ENCODE measurements at regions not wholly inside any gene's neighbourhood (a gene's known extent, or its start where the extent isn't known, plus 50 kb on each side); places are given as distances from the start of the nearest gene placed in this dataset.

DNA sequence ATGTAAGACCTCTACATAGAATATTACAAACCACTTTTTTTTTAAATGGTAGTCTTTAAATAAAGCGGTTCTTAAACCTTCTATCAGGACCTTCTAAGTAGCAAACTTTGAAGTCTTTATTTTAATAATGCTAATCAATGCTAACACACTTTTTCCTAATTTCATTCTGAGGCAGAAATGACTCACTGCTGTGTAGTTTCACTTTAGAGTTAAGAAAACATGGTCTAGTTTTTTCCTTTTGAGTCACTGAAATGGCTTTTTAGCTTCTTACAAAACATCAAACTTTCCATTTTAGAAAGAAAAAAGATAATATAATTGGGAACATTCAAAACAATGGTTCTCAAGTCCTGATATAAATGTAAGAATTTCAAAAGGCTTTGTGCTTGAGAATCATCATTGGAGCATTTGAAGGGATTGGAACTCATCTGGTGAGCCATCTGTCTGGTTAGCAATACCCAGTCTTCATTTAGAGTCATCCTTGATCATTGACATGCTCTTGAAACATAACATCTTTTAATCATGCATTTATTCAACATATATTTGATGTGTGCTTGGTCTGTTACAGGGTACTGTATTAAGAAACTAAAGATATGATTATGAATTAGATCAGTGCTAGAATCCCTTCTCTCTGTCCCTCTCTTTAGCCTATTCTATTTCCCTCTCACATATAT, 258.3 kb upstream of the MON1B start:
- no peaks in the 10 kb centered on the region for H3K4me1 ChIP-seq (ENCODE audit: insufficient read depth, low read length)
- no peak overlapping the region for H3K4me3 ChIP-seq (ENCODE audit: insufficient read depth, low read depth, low read length)
- no peaks in the 10 kb centered on the region for H3K79me2 ChIP-seq (ENCODE audit: insufficient read depth, low read length)
- H3K4me1 Mint-ChIP-seq (ENCODE audit: low read depth, unreplicated experiment), result no peaks in the 10 kb centered on the region
- H3K27me3 ChIP-seq (ENCODE audit: insufficient read depth, low read length), result no peaks in the 10 kb centered on the region
- H4K20me1 ChIP-seq (ENCODE audit: insufficient read depth, low read length), result no peaks in the 10 kb centered on the region
- FAIRE-seq (no peak), DNase-seq (ENCODE audit: low read depth) (peak; percentile 41)
- peak overlapping the region; percentile 47 for H3K4me2 ChIP-seq (ENCODE audit: low read length)
- H3K9me3 Mint-ChIP-seq (ENCODE audit: unreplicated experiment), result no peaks in the 10 kb centered on the region
- H3K4me3 Mint-ChIP-seq (ENCODE audit: unreplicated experiment), result no peak overlapping the region
- H2AFZ ChIP-seq (ENCODE audit: low read depth, low read length), result no peak overlapping the region
- TF ChIP-seq, protein P1, sequence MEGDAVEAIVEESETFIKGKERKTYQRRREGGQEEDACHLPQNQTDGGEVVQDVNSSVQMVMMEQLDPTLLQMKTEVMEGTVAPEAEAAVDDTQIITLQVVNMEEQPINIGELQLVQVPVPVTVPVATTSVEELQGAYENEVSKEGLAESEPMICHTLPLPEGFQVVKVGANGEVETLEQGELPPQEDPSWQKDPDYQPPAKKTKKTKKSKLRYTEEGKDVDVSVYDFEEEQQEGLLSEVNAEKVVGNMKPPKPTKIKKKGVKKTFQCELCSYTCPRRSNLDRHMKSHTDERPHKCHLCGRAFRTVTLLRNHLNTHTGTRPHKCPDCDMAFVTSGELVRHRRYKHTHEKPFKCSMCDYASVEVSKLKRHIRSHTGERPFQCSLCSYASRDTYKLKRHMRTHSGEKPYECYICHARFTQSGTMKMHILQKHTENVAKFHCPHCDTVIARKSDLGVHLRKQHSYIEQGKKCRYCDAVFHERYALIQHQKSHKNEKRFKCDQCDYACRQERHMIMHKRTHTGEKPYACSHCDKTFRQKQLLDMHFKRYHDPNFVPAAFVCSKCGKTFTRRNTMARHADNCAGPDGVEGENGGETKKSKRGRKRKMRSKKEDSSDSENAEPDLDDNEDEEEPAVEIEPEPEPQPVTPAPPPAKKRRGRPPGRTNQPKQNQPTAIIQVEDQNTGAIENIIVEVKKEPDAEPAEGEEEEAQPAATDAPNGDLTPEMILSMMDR (IDR thresholded peaks at IDR 0.05; ENCODE audit: insufficient read depth, low read depth, low read length), result no peak
- TF ChIP-seq EZH2 (IDR thresholded peaks at IDR 0.05; ENCODE audit: insufficient read depth, low read length), result no peak
- H3K27ac Mint-ChIP-seq (ENCODE audit: unreplicated experiment), result no peak overlapping the region
- no peaks in the 10 kb centered on the region for H3K36me3 Mint-ChIP-seq (ENCODE audit: low read depth, unreplicated experiment)
- no peak overlapping the region for H3K9ac ChIP-seq (ENCODE audit: low read length)
- H3K27me3 Mint-ChIP-seq (ENCODE audit: low read depth, unreplicated experiment), result no peaks in the 10 kb centered on the region
- no peaks in the 10 kb centered on the region for H3K36me3 ChIP-seq (ENCODE audit: insufficient read depth, low read length)
- H3K27ac ChIP-seq (ENCODE audit: low read depth, low read length), result peak overlapping the region; percentile 65
- H3K9me3 ChIP-seq (ENCODE audit: insufficient read depth, low read depth, low read length), result no peaks in the 10 kb centered on the region

DNA sequence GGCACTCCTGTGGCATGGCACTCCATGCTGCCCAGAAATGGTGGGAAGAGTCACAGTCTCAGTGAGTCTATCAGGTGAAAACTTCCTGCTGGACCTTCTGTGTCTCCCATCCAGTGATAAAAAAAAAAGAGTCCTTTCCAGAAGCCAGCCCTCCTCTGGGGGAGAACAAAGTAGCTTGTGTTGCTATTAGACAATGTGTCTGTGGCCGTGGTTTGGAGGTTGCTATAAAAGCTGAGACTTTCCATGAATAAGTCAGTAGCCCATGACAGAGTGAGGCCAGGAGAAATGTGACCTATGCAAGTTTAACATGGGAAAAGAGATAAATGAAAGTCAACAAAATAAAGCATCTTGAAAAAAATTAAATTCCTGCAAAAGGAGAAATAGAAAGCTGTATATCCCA, 250.7 kb upstream of the MON1B start:
- Mint-ChIP-seq H3K27ac (ENCODE audit: unreplicated experiment) (no peak overlapping the region), H3K36me3 (ENCODE audit: low read depth, unreplicated experiment) (no peaks in the 10 kb centered on the region), H3K4me1 (ENCODE audit: low read depth, unreplicated experiment) (no peaks in the 10 kb centered on the region), H3K4me3 (ENCODE audit: unreplicated experiment) (no peak overlapping the region), H3K9me3 (ENCODE audit: unreplicated experiment) (no peaks in the 10 kb centered on the region), H3K27me3 (ENCODE audit: low read depth, unreplicated experiment) (no peaks in the 10 kb centered on the region)
- Histone ChIP-seq H2AFZ (ENCODE audit: low read depth, low read length) (peak overlapping the region; percentile 10), H3K4me1 (ENCODE audit: insufficient read depth, low read length) (no peaks in the 10 kb centered on the region), H3K36me3 (ENCODE audit: insufficient read depth, low read length) (no peaks in the 10 kb centered on the region), H3K4me2 (ENCODE audit: low read length) (no peak overlapping the region), H3K79me2 (ENCODE audit: insufficient read depth, low read length) (no peaks in the 10 kb centered on the region), H3K27me3 (ENCODE audit: insufficient read depth, low read length) (no peaks in the 10 kb centered on the region), H3K4me3 (ENCODE audit: insufficient read depth, low read depth, low read length) (no peak overlapping the region), H3K9ac (ENCODE audit: low read length) (no peak overlapping the region), H3K27ac (ENCODE audit: low read depth, low read length) (no peak overlapping the region), H4K20me1 (ENCODE audit: insufficient read depth, low read length) (no peaks in the 10 kb centered on the region), H3K9me3 (ENCODE audit: insufficient read depth, low read depth, low read length) (no peaks in the 10 kb centered on the region)
- DNase-seq (ENCODE audit: low read depth), result no peak
- FAIRE-seq, result no peak
- TF ChIP-seq, protein P1 (IDR thresholded peaks at IDR 0.05; ENCODE audit: insufficient read depth, low read depth, low read length), result no peak
- TF ChIP-seq EZH2 (IDR thresholded peaks at IDR 0.05; ENCODE audit: insufficient read depth, low read length), result no peak

- H3K27me3 ChIP-seq (ENCODE audit: insufficient read depth, low read length), result no peaks in the 10 kb centered on the region
- FAIRE-seq (no peak), DNase-seq (ENCODE audit: low read depth) (no peak)
- no peaks in the 10 kb centered on the region for H3K27me3 Mint-ChIP-seq (ENCODE audit: low read depth, unreplicated experiment)
- no peaks in the 10 kb centered on the region for H3K4me1 ChIP-seq (ENCODE audit: insufficient read depth, low read length)
- H2AFZ ChIP-seq (ENCODE audit: low read depth, low read length), result no peak overlapping the region
- TF ChIP-seq, protein P1 (IDR thresholded peaks at IDR 0.05; ENCODE audit: insufficient read depth, low read depth, low read length), result no peak
- no peak for TF ChIP-seq EZH2 (IDR thresholded peaks at IDR 0.05; ENCODE audit: insufficient read depth, low read length)
- no peaks in the 10 kb centered on the region for H4K20me1 ChIP-seq (ENCODE audit: insufficient read depth, low read length)
- no peak overlapping the region for H3K27ac ChIP-seq (ENCODE audit: low read depth, low read length)
- H3K4me3 Mint-ChIP-seq (ENCODE audit: unreplicated experiment), result no peak overlapping the region
- no peaks in the 10 kb centered on the region for H3K9me3 Mint-ChIP-seq (ENCODE audit: unreplicated experiment)
- H3K79me2 ChIP-seq (ENCODE audit: insufficient read depth, low read length), result no peaks in the 10 kb centered on the region
- no peaks in the 10 kb centered on the region for H3K36me3 ChIP-seq (ENCODE audit: insufficient read depth, low read length)
- no peak overlapping the region for H3K4me2 ChIP-seq (ENCODE audit: low read length)
- H3K9me3 ChIP-seq (ENCODE audit: insufficient read depth, low read depth, low read length), result no peaks in the 10 kb centered on the region
- H3K36me3 Mint-ChIP-seq (ENCODE audit: low read depth, unreplicated experiment), result no peaks in the 10 kb centered on the region
- no peak overlapping the region for H3K9ac ChIP-seq (ENCODE audit: low read length)
- H3K4me3 ChIP-seq (ENCODE audit: insufficient read depth, low read depth, low read length), result no peak overlapping the region
- H3K27ac Mint-ChIP-seq (ENCODE audit: unreplicated experiment), result no peak overlapping the region
- no peaks in the 10 kb centered on the region for H3K4me1 Mint-ChIP-seq (ENCODE audit: low read depth, unreplicated experiment)
Measured at GRCh38 chr16:76941113-76941512, 249.9 kb upstream of the MON1B start.

Measured in astrocyte (in vitro differentiated cells and primary cell).